ENCODE measurements at regions not wholly inside any gene's neighbourhood (a gene's known extent, or its start where the extent isn't known, plus 50 kb on each side); places are given as distances from the start of the nearest gene placed in this dataset.

- TF ChIP-seq POLR2AphosphoS5 (IDR thresholded peaks at IDR 0.05; ENCODE audit: low read depth, low read length) (no peak), POLR2A (IDR thresholded peaks at IDR 0.05; ENCODE audit: low read depth, low read length) (no peak)
Observed at GRCh38 chr7:25643770-25644394, 415.6 kb upstream of the NPVF start.
